DMS53 (cell line): ENCODE measurements at regions not wholly inside any gene's neighbourhood (a gene's known extent, or its start where the extent isn't known, plus 50 kb on each side); places are given as distances from the start of the nearest gene placed in this dataset.

ENCODE experiments used
- DNase-seq: peaks from one replicate; lab custom pipeline; 2025; lab: John Stamatoyannopoulos, UW

- DNase-seq = no peak
Measured at GRCh38 chr1:29836651-29837646, 600.6 kb downstream of the PTPRU start.

GRCh38 chr1:29835874-29836273 is 599.6 kb downstream of the PTPRU start:
- DNase-seq = no peak

- no peak for DNase-seq
Measured at GRCh38 chr1:29835406-29835805, 599.1 kb downstream of the PTPRU start.

- no peak for DNase-seq
Measured at GRCh38 chr1:29833581-29833980, 597.3 kb downstream of the PTPRU start.

- no peak for DNase-seq
Measured at GRCh38 chr1:29832936-29833335, 596.6 kb downstream of the PTPRU start.

GRCh38 chr1:29832471-29832870 is 596.1 kb downstream of the PTPRU start:
- DNase-seq = no peak

- DNase-seq = no peak
Measured at GRCh38 chr1:29831500-29832117, 595.3 kb downstream of the PTPRU start.

- DNase-seq = no peak
Measured at GRCh38 chr1:29830916-29831315, 594.6 kb downstream of the PTPRU start.

GRCh38 chr1:29830383-29830782 is 594.1 kb downstream of the PTPRU start:
- DNase-seq = no peak

- no peak for DNase-seq
Measured at GRCh38 chr1:29829448-29830344, 593.4 kb downstream of the PTPRU start.

- DNase-seq = no peak
Measured at GRCh38 chr1:29828526-29829447, 592.5 kb downstream of the PTPRU start.

- no peak for DNase-seq
Measured at GRCh38 chr1:29827801-29828525, 591.6 kb downstream of the PTPRU start.

- DNase-seq = no peak
Measured at GRCh38 chr1:29827237-29827750, 591.0 kb downstream of the PTPRU start.

- no peak for DNase-seq
Measured at GRCh38 chr1:29826646-29827045, 590.3 kb downstream of the PTPRU start.

- no peak for DNase-seq
Measured at GRCh38 chr1:29825941-29826415, 589.7 kb downstream of the PTPRU start.

GRCh38 chr1:29825274-29825940 is 589.1 kb downstream of the PTPRU start:
- no peak for DNase-seq

- DNase-seq = no peak
Measured at GRCh38 chr1:29824511-29825273, 588.4 kb downstream of the PTPRU start.

GRCh38 chr1:29824025-29824424 is 587.7 kb downstream of the PTPRU start:
- DNase-seq = no peak

- DNase-seq = no peak
Measured at GRCh38 chr1:29823561-29823960, 587.2 kb downstream of the PTPRU start.
